ENCODE measurements at regions not wholly inside any gene's neighbourhood (a gene's known extent, or its start where the extent isn't known, plus 50 kb on each side); places are given as distances from the start of the nearest gene placed in this dataset.

- no peak for DNase-seq
Observed at GRCh38 chr1:79614106-79614505, 607.6 kb upstream of the ADGRL4 start.

- no peak for DNase-seq
Observed at GRCh38 chr1:79613046-79613445, 606.5 kb upstream of the ADGRL4 start.

- no peak for DNase-seq
Observed at GRCh38 chr1:79604490-79605198, 598.1 kb upstream of the ADGRL4 start.

GRCh38 chr1:79603843-79604242 is 597.3 kb upstream of the ADGRL4 start:
- DNase-seq: peak; percentile 81

- DNase-seq: peak; percentile 2
Observed at GRCh38 chr1:79599257-79599656, 592.7 kb upstream of the ADGRL4 start.

- DNase-seq: no peak
Observed at GRCh38 chr1:79595931-79596330, 589.4 kb upstream of the ADGRL4 start.

- DNase-seq: no peak
Observed at GRCh38 chr1:79594121-79594698, 587.7 kb upstream of the ADGRL4 start.

GRCh38 chr1:79592707-79593106 is 586.2 kb upstream of the ADGRL4 start:
- no peak for DNase-seq

GRCh38 chr1:79588719-79589118 is 582.2 kb upstream of the ADGRL4 start:
- no peak for DNase-seq

GRCh38 chr1:79587229-79587628 is 580.7 kb upstream of the ADGRL4 start:
- DNase-seq: no peak

- DNase-seq: no peak
Observed at GRCh38 chr1:79585801-79586200, 579.3 kb upstream of the ADGRL4 start.

GRCh38 chr1:79575424-79575823 is 568.9 kb upstream of the ADGRL4 start:
- no peak for DNase-seq

- DNase-seq: peak; percentile 43
Observed at GRCh38 chr1:79568411-79568810, 561.9 kb upstream of the ADGRL4 start.

- no peak for DNase-seq
Observed at GRCh38 chr1:79561521-79561978, 555.0 kb upstream of the ADGRL4 start.

- no peak for DNase-seq
Observed at GRCh38 chr1:79556189-79556588, 549.7 kb upstream of the ADGRL4 start.

GRCh38 chr1:79554688-79555087 is 548.2 kb upstream of the ADGRL4 start:
- DNase-seq: peak; percentile 4

GRCh38 chr1:79551321-79551720 is 544.8 kb upstream of the ADGRL4 start:
- peak; percentile 7 for DNase-seq

GRCh38 chr1:79550402-79550801 is 543.9 kb upstream of the ADGRL4 start:
- DNase-seq: no peak

- no peak for DNase-seq
Observed at GRCh38 chr1:79549201-79549600, 542.7 kb upstream of the ADGRL4 start.

- no peak for DNase-seq
Observed at GRCh38 chr1:79547514-79547913, 541.0 kb upstream of the ADGRL4 start.

GRCh38 chr1:79543394-79543793 is 536.9 kb upstream of the ADGRL4 start:
- DNase-seq: no peak

GRCh38 chr1:79539001-79539400 is 532.5 kb upstream of the ADGRL4 start:
- peak; percentile 7 for DNase-seq

- DNase-seq: no peak
Observed at GRCh38 chr1:79532555-79532954, 526.0 kb upstream of the ADGRL4 start.

GRCh38 chr1:79531790-79532189 is 525.3 kb upstream of the ADGRL4 start:
- no peak for DNase-seq

GRCh38 chr1:79530476-79530875 is 523.9 kb upstream of the ADGRL4 start:
- DNase-seq: no peak

Measured in fibroblast of skin of right quadriceps (primary cell).